Activated T-cell treated with anti-CD3 and anti-CD28 coated beads, Interleukin-2, amount 50 U/mL, for 24 hours (primary cell): ENCODE measurements at regions not wholly inside any gene's neighbourhood (a gene's known extent, or its start where the extent isn't known, plus 50 kb on each side); places are given as distances from the start of the nearest gene placed in this dataset.
"Not testable (repeated sequence)": the region's sequence is repeated elsewhere in the genome, so short reads cannot be mapped to it uniquely, and the experiment has no call there.

Experiments used
- DNase-seq: peaks from one replicate; pipeline ENCODE4 v3.0.0-alpha.2; 2020
- H3K27ac Mint-ChIP-seq: 2 replicates; pipeline ENCODE4 v1.8.0; 2020; ENCODE audit warnings: mild to moderate bottlenecking, mixed read lengths
- H3K27me3 Mint-ChIP-seq: 2 replicates; pipeline ENCODE4 v1.8.0; 2020; ENCODE audit warnings: mixed read lengths
- H3K36me3 Mint-ChIP-seq: 2 replicates; pipeline ENCODE4 v1.8.0; 2020; ENCODE audit warnings: low read depth, mixed read lengths
- H3K4me1 Mint-ChIP-seq: 2 replicates; pipeline ENCODE4 v1.8.0; 2020; ENCODE audit warnings: low read depth, mixed read lengths
- H3K4me3 Mint-ChIP-seq: 2 replicates; pipeline ENCODE4 v1.8.0; 2020; ENCODE audit warnings: mild to moderate bottlenecking, moderate library complexity, mixed read lengths
- H3K9me3 Mint-ChIP-seq: 2 replicates; pipeline ENCODE4 v1.8.0; 2020; ENCODE audit warnings: mixed read lengths

GRCh38 chr7:4461531-4461930 lies 220.6 kb upstream of the FOXK1 start:
- Mint-ChIP-seq H3K27me3 (peaks cover 21% of the 10 kb centered on the region), H3K27ac (no peak overlapping the region), H3K9me3 (peaks cover 5% of the 10 kb centered on the region), H3K36me3 (no peaks in the 10 kb centered on the region), H3K4me3 (no peak overlapping the region), H3K4me1 (no peaks in the 10 kb centered on the region)
- DNase-seq, result no peak

- Mint-ChIP-seq H3K27ac (no peak overlapping the region), H3K9me3 (peaks cover 8% of the 10 kb centered on the region), H3K4me1 (no peaks in the 10 kb centered on the region), H3K36me3 (no peaks in the 10 kb centered on the region), H3K4me3 (no peak overlapping the region), H3K27me3 (peaks cover 27% of the 10 kb centered on the region)
- no peak for DNase-seq
Observed at GRCh38 chr7:4468320-4469102, 213.6 kb upstream of the FOXK1 start.

GRCh38 chr7:4470246-4470645 lies 211.8 kb upstream of the FOXK1 start:
- H3K27ac Mint-ChIP-seq, result no peak overlapping the region
- no peaks in the 10 kb centered on the region for H3K36me3 Mint-ChIP-seq
- no peaks in the 10 kb centered on the region for H3K4me1 Mint-ChIP-seq
- H3K4me3 Mint-ChIP-seq, result no peak overlapping the region
- H3K9me3 Mint-ChIP-seq, result peaks cover 3% of the 10 kb centered on the region
- peaks cover 27% of the 10 kb centered on the region for H3K27me3 Mint-ChIP-seq
- DNase-seq, result no peak

GRCh38 chr7:4472728-4473127 lies 209.4 kb upstream of the FOXK1 start:
- Mint-ChIP-seq H3K36me3 (no peaks in the 10 kb centered on the region), H3K4me3 (no peak overlapping the region), H3K27me3 (peaks cover 14% of the 10 kb centered on the region), H3K9me3 (peaks cover 3% of the 10 kb centered on the region), H3K27ac (no peak overlapping the region), H3K4me1 (no peaks in the 10 kb centered on the region)
- DNase-seq, result no peak

- Mint-ChIP-seq H3K27ac (no peak overlapping the region), H3K4me3 (no peak overlapping the region), H3K36me3 (no peaks in the 10 kb centered on the region), H3K9me3 (peaks cover 14% of the 10 kb centered on the region), H3K27me3 (peaks cover 14% of the 10 kb centered on the region), H3K4me1 (no peaks in the 10 kb centered on the region)
- DNase-seq, result no peak
Observed at GRCh38 chr7:4479367-4480039, 202.6 kb upstream of the FOXK1 start.

- DNase-seq, H3K4me3 Mint-ChIP-seq, H3K27ac Mint-ChIP-seq, H3K36me3 Mint-ChIP-seq, H3K4me1 Mint-ChIP-seq: not testable (repeated sequence)
- peaks cover 14% of the 10 kb centered on the region for H3K27me3 Mint-ChIP-seq
- H3K9me3 Mint-ChIP-seq, result peaks cover 14% of the 10 kb centered on the region
Observed at GRCh38 chr7:4480131-4480530, 202.0 kb upstream of the FOXK1 start.

GRCh38 chr7:4483851-4484250 lies 198.2 kb upstream of the FOXK1 start:
- peaks cover 14% of the 10 kb centered on the region for H3K9me3 Mint-ChIP-seq
- no peak overlapping the region for H3K27ac Mint-ChIP-seq
- H3K4me3 Mint-ChIP-seq, result no peak overlapping the region
- H3K4me1 Mint-ChIP-seq, result no peaks in the 10 kb centered on the region
- DNase-seq, result no peak
- peaks cover 27% of the 10 kb centered on the region for H3K27me3 Mint-ChIP-seq
- no peaks in the 10 kb centered on the region for H3K36me3 Mint-ChIP-seq

GRCh38 chr7:4484545-4484944 lies 197.6 kb upstream of the FOXK1 start:
- no peak overlapping the region for H3K4me3 Mint-ChIP-seq
- H3K4me1 Mint-ChIP-seq, result no peaks in the 10 kb centered on the region

GRCh38 chr7:4486907-4487306 lies 195.2 kb upstream of the FOXK1 start:
- no peak overlapping the region for H3K27ac Mint-ChIP-seq
- H3K4me3 Mint-ChIP-seq, result no peak overlapping the region
- no peaks in the 10 kb centered on the region for H3K36me3 Mint-ChIP-seq
- peaks cover 8% of the 10 kb centered on the region for H3K9me3 Mint-ChIP-seq
- no peaks in the 10 kb centered on the region for H3K4me1 Mint-ChIP-seq
- no peak for DNase-seq
- peaks cover 33% of the 10 kb centered on the region for H3K27me3 Mint-ChIP-seq

More at GRCh38 chr7:4484545-4484944, 197.6 kb upstream of the FOXK1 start:
- H3K27ac Mint-ChIP-seq, result no peak overlapping the region
- peaks cover 31% of the 10 kb centered on the region for H3K27me3 Mint-ChIP-seq
- no peaks in the 10 kb centered on the region for H3K36me3 Mint-ChIP-seq
- peaks cover 14% of the 10 kb centered on the region for H3K9me3 Mint-ChIP-seq
- DNase-seq, result no peak

GRCh38 chr7:4496911-4497310 lies 185.2 kb upstream of the FOXK1 start:
- H3K4me1 Mint-ChIP-seq, result not testable (repeated sequence)
- H3K9me3 Mint-ChIP-seq, result peaks cover 14% of the 10 kb centered on the region

GRCh38 chr7:4500812-4501211 lies 181.3 kb upstream of the FOXK1 start:
- no peak overlapping the region for H3K27ac Mint-ChIP-seq
- no peak overlapping the region for H3K4me3 Mint-ChIP-seq
- peaks cover 7% of the 10 kb centered on the region for H3K27me3 Mint-ChIP-seq
- no peaks in the 10 kb centered on the region for H3K4me1 Mint-ChIP-seq
- H3K9me3 Mint-ChIP-seq, result peaks cover 9% of the 10 kb centered on the region
- no peaks in the 10 kb centered on the region for H3K36me3 Mint-ChIP-seq
- DNase-seq, result no peak

More at GRCh38 chr7:4496911-4497310, 185.2 kb upstream of the FOXK1 start:
- not testable (repeated sequence) for H3K27ac Mint-ChIP-seq, DNase-seq, H3K27me3 Mint-ChIP-seq, H3K36me3 Mint-ChIP-seq, H3K4me3 Mint-ChIP-seq

- Mint-ChIP-seq H3K9me3 (peaks cover 13% of the 10 kb centered on the region), H3K27me3 (peaks cover 15% of the 10 kb centered on the region)
- not testable (repeated sequence) for H3K4me1 Mint-ChIP-seq, H3K27ac Mint-ChIP-seq, H3K36me3 Mint-ChIP-seq, H3K4me3 Mint-ChIP-seq, DNase-seq
Observed at GRCh38 chr7:4507886-4508285, 174.2 kb upstream of the FOXK1 start.

GRCh38 chr7:4513450-4513849 lies 168.6 kb upstream of the FOXK1 start:
- no peak for DNase-seq
- Mint-ChIP-seq H3K4me1 (no peaks in the 10 kb centered on the region), H3K9me3 (peaks cover 16% of the 10 kb centered on the region), H3K27me3 (peaks cover 10% of the 10 kb centered on the region), H3K36me3 (no peaks in the 10 kb centered on the region), H3K4me3 (no peak overlapping the region), H3K27ac (no peak overlapping the region)

- no peaks in the 10 kb centered on the region for H3K9me3 Mint-ChIP-seq
- no peaks in the 10 kb centered on the region for H3K36me3 Mint-ChIP-seq
- H3K27me3 Mint-ChIP-seq, result peaks cover 30% of the 10 kb centered on the region
- H3K4me3 Mint-ChIP-seq, result no peak overlapping the region
- no peak for DNase-seq
- H3K4me1 Mint-ChIP-seq, result no peaks in the 10 kb centered on the region
- H3K27ac Mint-ChIP-seq, result no peak overlapping the region
Observed at GRCh38 chr7:4519819-4520520, 162.1 kb upstream of the FOXK1 start.

GRCh38 chr7:4523219-4523618 lies 158.9 kb upstream of the FOXK1 start:
- Mint-ChIP-seq H3K36me3 (no peaks in the 10 kb centered on the region), H3K27me3 (peaks cover 28% of the 10 kb centered on the region), H3K4me1 (no peaks in the 10 kb centered on the region), H3K9me3 (no peaks in the 10 kb centered on the region), H3K4me3 (no peak overlapping the region), H3K27ac (no peak overlapping the region)
- DNase-seq, result no peak
